Left lung (tissue), 4 donors: ENCODE measurements at regions not wholly inside any gene's neighbourhood (a gene's known extent, or its start where the extent isn't known, plus 50 kb on each side); places are given as distances from the start of the nearest gene placed in this dataset.

Source experiments
- ATAC-seq: fragments of 200-7000 bp; cut with Tn5 transposase; one replicate; pipeline ENCODE4 v1.9.1; 2020; ENCODE audit warnings: moderate library complexity
- DNase-seq, 4 donors: peaks; one replicate each; pipeline ENCODE4 v3.0.0-alpha.2; 2013 to 2020
- H3K27ac ChIP-seq, 2 donors: fragments of 200-600 bp; sonication (generic) in 1 of 2; one replicate each; pipeline versions ENCODE4 v1.5.0 to v1.8.0; 2020 to 2021
- H3K27me3 ChIP-seq, 2 donors: fragments of 200-600 bp; sonication (generic) in 1 of 2; one replicate each; pipeline versions ENCODE4 v1.5.0 to v1.8.0; 2020 to 2021
- H3K36me3 ChIP-seq, 2 donors: fragments of 200-600 bp; sonication (generic) in 1 of 2; one replicate each; pipeline versions ENCODE4 v1.5.0 to v1.8.0; 2020 to 2021
- H3K4me1 ChIP-seq, 2 donors: fragments of 200-600 bp; one replicate each; pipeline ENCODE4 v1.8.0; 2021
- H3K4me3 ChIP-seq, 2 donors: fragments of 200-600 bp; sonication (generic) in 1 of 2; one replicate each; pipeline versions ENCODE4 v1.5.0 to v1.8.0; 2020 to 2021; ENCODE audit warnings: mild to moderate bottlenecking in 1 of 2
- H3K9me3 ChIP-seq, 2 donors: fragments of 200-600 bp; sonication (generic) in 1 of 2; one replicate each; pipeline versions ENCODE4 v1.5.0 to v1.8.0; 2020 to 2021
- intact Hi-C, 2 donors: fragments of 100-400 bp; cut with DNase I; formaldehyde crosslinking; loops; one replicate each; pipeline versions ENCODE4 v1.11.2 to v1.14.2; 2022
- TF ChIP-seq, protein P1 (sequence below), 2 donors: fragments of 200-600 bp; sonication (generic) in 1 of 2; IDR thresholded peaks; one replicate each; pipeline versions ENCODE4 v1.5.0 to v1.8.0; 2021; ENCODE audit warnings: antibody characterized with exemption in 2 of 2
- donor health status: DM: no; HTN: yes; CAD: no.
- donor health status: DM: no; HTN: no; CAD: no.

DNA sequence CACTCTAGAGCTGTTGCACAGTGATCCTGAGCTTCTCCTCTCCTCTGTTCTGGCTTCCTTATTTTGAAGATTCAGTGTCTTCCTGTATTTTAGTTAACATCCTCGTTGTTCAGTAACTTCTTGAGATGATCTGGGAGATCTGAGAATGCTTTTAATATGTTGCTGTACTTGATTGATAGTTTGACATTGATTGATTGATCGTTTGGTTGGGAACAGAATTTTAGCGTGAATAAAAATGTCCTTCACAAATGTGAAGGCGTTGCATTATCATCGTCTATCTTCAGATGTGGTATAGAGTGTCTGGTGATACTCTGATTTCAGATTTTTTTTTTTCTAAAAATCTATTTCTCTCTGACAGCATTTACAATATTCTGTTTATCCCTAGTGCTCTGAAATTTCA lies 80.1 kb upstream of the KLF12 start:
- Histone ChIP-seq H3K27me3 (no peaks in the 10 kb centered on the region), H3K9me3 (no peaks in the 10 kb centered on the region), H3K27ac (no peak overlapping the region), H3K4me3 (no peak overlapping the region), H3K4me1 (no peaks in the 10 kb centered on the region), H3K36me3 (no peaks in the 10 kb centered on the region)
- no peak for ATAC-seq
- DNase-seq, result no peak
- intact Hi-C loops, result no loop called here
- TF ChIP-seq, protein P1, sequence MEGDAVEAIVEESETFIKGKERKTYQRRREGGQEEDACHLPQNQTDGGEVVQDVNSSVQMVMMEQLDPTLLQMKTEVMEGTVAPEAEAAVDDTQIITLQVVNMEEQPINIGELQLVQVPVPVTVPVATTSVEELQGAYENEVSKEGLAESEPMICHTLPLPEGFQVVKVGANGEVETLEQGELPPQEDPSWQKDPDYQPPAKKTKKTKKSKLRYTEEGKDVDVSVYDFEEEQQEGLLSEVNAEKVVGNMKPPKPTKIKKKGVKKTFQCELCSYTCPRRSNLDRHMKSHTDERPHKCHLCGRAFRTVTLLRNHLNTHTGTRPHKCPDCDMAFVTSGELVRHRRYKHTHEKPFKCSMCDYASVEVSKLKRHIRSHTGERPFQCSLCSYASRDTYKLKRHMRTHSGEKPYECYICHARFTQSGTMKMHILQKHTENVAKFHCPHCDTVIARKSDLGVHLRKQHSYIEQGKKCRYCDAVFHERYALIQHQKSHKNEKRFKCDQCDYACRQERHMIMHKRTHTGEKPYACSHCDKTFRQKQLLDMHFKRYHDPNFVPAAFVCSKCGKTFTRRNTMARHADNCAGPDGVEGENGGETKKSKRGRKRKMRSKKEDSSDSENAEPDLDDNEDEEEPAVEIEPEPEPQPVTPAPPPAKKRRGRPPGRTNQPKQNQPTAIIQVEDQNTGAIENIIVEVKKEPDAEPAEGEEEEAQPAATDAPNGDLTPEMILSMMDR (IDR thresholded peaks at IDR 0.05), result no peak

GRCh38 chr13:74210693-74211393 lies 76.6 kb upstream of the KLF12 start:
- H3K4me3 ChIP-seq, result no peak overlapping the region

DNA sequence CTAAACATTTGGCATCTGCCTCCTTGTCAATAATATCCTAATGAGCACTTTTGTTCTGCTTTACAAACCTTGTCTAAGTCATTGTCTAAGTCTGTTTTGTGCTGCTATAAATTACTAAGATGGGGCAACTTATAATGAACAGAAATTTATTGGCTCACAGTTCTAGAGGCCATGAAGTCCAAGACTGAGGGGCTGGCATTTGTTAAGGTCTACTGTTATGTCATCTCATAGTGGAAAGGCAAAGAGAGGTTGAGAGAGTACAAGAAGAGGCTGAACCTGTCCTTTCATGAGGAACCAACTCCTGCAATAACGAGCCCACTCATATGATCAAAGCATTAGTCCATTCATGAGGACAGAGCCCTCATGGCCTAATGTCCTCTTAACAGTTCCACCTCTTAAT lies 72.7 kb upstream of the KLF12 start:
- H3K9me3 ChIP-seq, result no peaks in the 10 kb centered on the region
- TF ChIP-seq, protein P1 (IDR thresholded peaks at IDR 0.05), result no peak
- ATAC-seq, result no peak
- no peak overlapping the region for H3K27ac ChIP-seq
- no peak for DNase-seq
- no peaks in the 10 kb centered on the region for H3K36me3 ChIP-seq
- no peaks in the 10 kb centered on the region for H3K27me3 ChIP-seq
- H3K4me1 ChIP-seq, result no peaks in the 10 kb centered on the region
- intact Hi-C loops, result no loop called here
- H3K4me3 ChIP-seq, result no peak overlapping the region

More at GRCh38 chr13:74210693-74211393, 76.6 kb upstream of the KLF12 start:
- H3K4me1 ChIP-seq, result no peaks in the 10 kb centered on the region
- no peaks in the 10 kb centered on the region for H3K36me3 ChIP-seq
- DNase-seq, result no peak
- no peaks in the 10 kb centered on the region for H3K27me3 ChIP-seq
- intact Hi-C loops, result no loop called here
- H3K9me3 ChIP-seq, result no peaks in the 10 kb centered on the region
- TF ChIP-seq, protein P1 (IDR thresholded peaks at IDR 0.05), result no peak
- peak; percentile 19 for ATAC-seq
- H3K27ac ChIP-seq, result no peak overlapping the region

- H3K27me3 ChIP-seq, result no peaks in the 10 kb centered on the region
- ATAC-seq, result no peak
- TF ChIP-seq, protein P1 (IDR thresholded peaks at IDR 0.05), result no peak
Observed at GRCh38 chr13:74206061-74206561, 71.9 kb upstream of the KLF12 start.

GRCh38 chr13:74205313-74205690 lies 71.1 kb upstream of the KLF12 start:
- ATAC-seq (no peak), DNase-seq (no peak)
- TF ChIP-seq, protein P1 (IDR thresholded peaks at IDR 0.05), result no peak
- Histone ChIP-seq H3K9me3 (no peaks in the 10 kb centered on the region), H3K36me3 (no peaks in the 10 kb centered on the region), H3K4me1 (no peaks in the 10 kb centered on the region), H3K27ac (no peak overlapping the region), H3K4me3 (no peak overlapping the region), H3K27me3 (no peaks in the 10 kb centered on the region)
- intact Hi-C loops, result no loop called here

More at GRCh38 chr13:74206061-74206561, 71.9 kb upstream of the KLF12 start:
- Histone ChIP-seq H3K9me3 (no peaks in the 10 kb centered on the region), H3K4me3 (no peak overlapping the region), H3K36me3 (no peaks in the 10 kb centered on the region), H3K27ac (no peak overlapping the region), H3K4me1 (no peaks in the 10 kb centered on the region)
- no peak for DNase-seq
- intact Hi-C loops, result no loop called here
